GM12865 (cell line): ENCODE measurements at regions not wholly inside any gene's neighbourhood (a gene's known extent, or its start where the extent isn't known, plus 50 kb on each side); places are given as distances from the start of the nearest gene placed in this dataset.

Experiments used
- DNase-seq: peaks from one replicate; pipeline ENCODE4 v3.0.0; 2010; ENCODE audit warnings: low read depth
- H3K4me3 ChIP-seq: 2 replicates; pipeline ENCODE4 v1.5.1; 2011; ENCODE audit warnings: mild to moderate bottlenecking, low read depth, low read length, control low read depth
- CTCF ChIP-seq: IDR thresholded peaks from 2 replicates; pipeline ENCODE4 v1.5.1; 2011; ENCODE audit warnings: low read length, control low read depth, low read depth, inconsistent platforms; ENCODE audit not compliant: insufficient read depth; ENCODE audit errors: missing control alignments

- no peak overlapping the region for H3K4me3 ChIP-seq
- TF ChIP-seq CTCF: no peak
- DNase-seq: no peak
Measured at GRCh38 chr1:47627471-47628370, 189.9 kb downstream of the FOXD2 start.

- DNase-seq: no peak
- H3K4me3 ChIP-seq: no peak overlapping the region
- TF ChIP-seq CTCF: no peak
Measured at GRCh38 chr1:47629201-47629600, 191.4 kb downstream of the FOXD2 start.

GRCh38 chr1:47630346-47630745 is 192.5 kb downstream of the FOXD2 start:
- H3K4me3 ChIP-seq: no peak overlapping the region
- no peak for DNase-seq
- no peak for TF ChIP-seq CTCF

GRCh38 chr1:47631411-47631995 is 193.7 kb downstream of the FOXD2 start:
- TF ChIP-seq CTCF: no peak

GRCh38 chr1:47635111-47635510 is 197.3 kb downstream of the FOXD2 start:
- DNase-seq: no peak
- H3K4me3 ChIP-seq: no peak overlapping the region

More at GRCh38 chr1:47631411-47631995, 193.7 kb downstream of the FOXD2 start:
- DNase-seq: no peak
- no peak overlapping the region for H3K4me3 ChIP-seq

GRCh38 chr1:47635597-47635996 is 197.8 kb downstream of the FOXD2 start:
- no peak for TF ChIP-seq CTCF
- no peak overlapping the region for H3K4me3 ChIP-seq
- no peak for DNase-seq

More at GRCh38 chr1:47635111-47635510, 197.3 kb downstream of the FOXD2 start:
- TF ChIP-seq CTCF: no peak
